Activated T-cell treated with anti-CD3 and anti-CD28 coated beads for 4 hours (primary cell): ENCODE measurements at regions not wholly inside any gene's neighbourhood (a gene's known extent, or its start where the extent isn't known, plus 50 kb on each side); places are given as distances from the start of the nearest gene placed in this dataset.
"Not testable (repeated sequence)": the region's sequence is repeated elsewhere in the genome, so short reads cannot be mapped to it uniquely, and the experiment has no call there.

Experiments
- DNase-seq: peaks from one replicate; pipeline ENCODE4 v3.0.0-alpha.2; 2020

- DNase-seq = no peak
Measured at GRCh38 chr4:141463678-141464077, 172.7 kb upstream of the IL15 start.

GRCh38 chr4:141464366-141464765, 172.0 kb upstream of the IL15 start:
- no peak for DNase-seq

GRCh38 chr4:141465171-141465570, 171.2 kb upstream of the IL15 start:
- DNase-seq = no peak

GRCh38 chr4:141467225-141467624, 169.2 kb upstream of the IL15 start:
- DNase-seq = no peak

GRCh38 chr4:141469392-141469791, 167.0 kb upstream of the IL15 start:
- no peak for DNase-seq

- DNase-seq = no peak
Measured at GRCh38 chr4:141473026-141473540, 163.3 kb upstream of the IL15 start.

- DNase-seq = no peak
Measured at GRCh38 chr4:141473952-141474351, 162.4 kb upstream of the IL15 start.

- DNase-seq = no peak
Measured at GRCh38 chr4:141480950-141481349, 155.4 kb upstream of the IL15 start.

- DNase-seq = not testable (repeated sequence)
Measured at GRCh38 chr4:141484298-141484697, 152.1 kb upstream of the IL15 start.

GRCh38 chr4:141486375-141486997, 149.9 kb upstream of the IL15 start:
- DNase-seq = no peak

GRCh38 chr4:141497627-141498026, 138.8 kb upstream of the IL15 start:
- no peak for DNase-seq

GRCh38 chr4:141499261-141499853, 137.0 kb upstream of the IL15 start:
- DNase-seq = no peak

GRCh38 chr4:141501395-141501794, 135.0 kb upstream of the IL15 start:
- no peak for DNase-seq

- no peak for DNase-seq
Measured at GRCh38 chr4:141501931-141502330, 134.5 kb upstream of the IL15 start.

- no peak for DNase-seq
Measured at GRCh38 chr4:141502755-141503154, 133.6 kb upstream of the IL15 start.

- DNase-seq = no peak
Measured at GRCh38 chr4:141503260-141503659, 133.1 kb upstream of the IL15 start.

GRCh38 chr4:141511055-141511454, 125.3 kb upstream of the IL15 start:
- DNase-seq = no peak

- DNase-seq = no peak
Measured at GRCh38 chr4:141513866-141514265, 122.5 kb upstream of the IL15 start.

- no peak for DNase-seq
Measured at GRCh38 chr4:141518222-141518621, 118.2 kb upstream of the IL15 start.

- DNase-seq = no peak
Measured at GRCh38 chr4:141524116-141524515, 112.3 kb upstream of the IL15 start.

GRCh38 chr4:141524841-141525240, 111.5 kb upstream of the IL15 start:
- DNase-seq = no peak

- DNase-seq = no peak
Measured at GRCh38 chr4:141530627-141531026, 105.8 kb upstream of the IL15 start.

- DNase-seq = no peak
Measured at GRCh38 chr4:141534985-141535384, 101.4 kb upstream of the IL15 start.

- no peak for DNase-seq
Measured at GRCh38 chr4:141538001-141538400, 98.4 kb upstream of the IL15 start.

GRCh38 chr4:141540643-141541042, 95.7 kb upstream of the IL15 start:
- DNase-seq = no peak
